ENCODE measurements at regions not wholly inside any gene's neighbourhood (a gene's known extent, or its start where the extent isn't known, plus 50 kb on each side); places are given as distances from the start of the nearest gene placed in this dataset.
"Not testable (repeated sequence)": the region's sequence is repeated elsewhere in the genome, so short reads cannot be mapped to it uniquely, and the experiment has no call there.

- no peak for DNase-seq
Measured at GRCh38 chr16:27639561-27640276, 89.8 kb downstream of the KATNIP start.

DNA sequence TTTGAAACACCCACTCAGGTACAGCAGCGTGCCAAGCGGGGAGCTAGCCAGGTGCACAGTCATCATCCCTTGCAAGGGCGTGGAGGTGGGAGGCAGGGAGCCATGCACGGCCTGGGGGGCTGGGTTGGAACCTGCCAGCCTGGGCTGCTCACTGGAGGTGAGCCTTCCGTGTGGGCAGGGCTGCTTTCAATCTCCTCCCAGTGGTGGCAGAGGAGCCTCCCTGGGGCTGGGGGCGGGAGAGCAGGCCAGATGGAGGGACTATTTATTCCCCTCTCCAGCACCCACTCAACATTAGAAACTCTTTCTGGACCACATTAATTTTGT lies 90.3 kb downstream of the KATNIP start:
- no peak for DNase-seq

- no peak for DNase-seq
Measured at GRCh38 chr16:27641260-27641659, 91.3 kb downstream of the KATNIP start.

DNA sequence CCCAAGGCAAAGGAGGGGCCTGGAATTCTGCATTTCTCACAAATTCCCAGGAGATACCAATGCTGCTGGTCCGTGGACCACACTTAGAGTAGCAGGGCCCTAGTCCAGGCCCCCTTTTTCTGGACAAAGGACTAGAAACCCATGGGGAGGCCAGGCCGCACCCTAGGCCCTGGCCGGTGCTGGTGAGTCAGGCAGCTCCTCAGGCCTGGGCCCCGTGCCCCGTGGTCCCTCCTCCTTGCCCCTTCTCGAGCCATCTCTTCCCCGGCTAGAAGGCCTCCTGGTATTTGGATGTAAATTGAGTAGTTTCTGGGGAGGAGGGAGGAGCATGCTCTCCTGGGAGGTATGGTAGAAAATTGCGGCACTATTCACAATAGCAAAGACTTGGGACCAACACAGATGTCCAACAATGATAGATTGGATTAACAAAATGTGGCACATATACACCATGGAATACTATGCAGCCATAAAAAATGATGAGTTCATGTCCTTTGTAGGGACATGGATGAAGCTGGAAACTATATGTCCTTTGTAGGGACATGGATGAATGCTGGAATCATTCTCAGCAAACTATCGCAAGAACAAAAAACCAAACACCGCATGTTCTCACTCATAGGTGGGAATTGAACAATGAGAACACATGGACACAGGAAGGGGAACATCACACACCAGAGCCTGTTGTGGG lies 91.9 kb downstream of the KATNIP start:
- DNase-seq: not testable (repeated sequence)

GRCh38 chr16:27642756-27643155 lies 92.8 kb downstream of the KATNIP start:
- DNase-seq: no peak

GRCh38 chr16:27644165-27644564 lies 94.2 kb downstream of the KATNIP start:
- DNase-seq: no peak

DNA sequence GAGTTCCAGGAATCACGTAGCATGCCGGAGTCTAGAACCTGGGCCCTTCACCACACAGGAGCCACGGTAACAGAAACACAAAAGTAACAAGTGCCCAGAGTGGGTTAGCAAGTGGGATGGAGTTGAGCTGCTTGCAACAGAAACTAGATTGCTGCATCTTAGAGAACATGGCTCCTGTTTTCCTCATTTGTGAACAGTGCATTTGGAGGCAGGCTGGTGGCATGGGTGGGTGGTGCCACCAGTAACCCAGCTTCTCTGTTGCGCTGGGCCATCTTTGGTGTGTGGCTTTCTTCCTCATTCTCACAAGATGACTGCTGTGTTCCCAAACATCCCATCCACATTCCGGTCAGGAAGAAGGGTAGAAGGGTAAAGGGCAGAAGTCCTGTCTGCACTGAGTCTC lies 95.5 kb downstream of the KATNIP start:
- DNase-seq: no peak

- no peak for DNase-seq
Measured at GRCh38 chr16:27646806-27647205, 96.9 kb downstream of the KATNIP start.

- DNase-seq: no peak
Measured at GRCh38 chr16:27649021-27649420, 99.1 kb downstream of the KATNIP start.

DNA sequence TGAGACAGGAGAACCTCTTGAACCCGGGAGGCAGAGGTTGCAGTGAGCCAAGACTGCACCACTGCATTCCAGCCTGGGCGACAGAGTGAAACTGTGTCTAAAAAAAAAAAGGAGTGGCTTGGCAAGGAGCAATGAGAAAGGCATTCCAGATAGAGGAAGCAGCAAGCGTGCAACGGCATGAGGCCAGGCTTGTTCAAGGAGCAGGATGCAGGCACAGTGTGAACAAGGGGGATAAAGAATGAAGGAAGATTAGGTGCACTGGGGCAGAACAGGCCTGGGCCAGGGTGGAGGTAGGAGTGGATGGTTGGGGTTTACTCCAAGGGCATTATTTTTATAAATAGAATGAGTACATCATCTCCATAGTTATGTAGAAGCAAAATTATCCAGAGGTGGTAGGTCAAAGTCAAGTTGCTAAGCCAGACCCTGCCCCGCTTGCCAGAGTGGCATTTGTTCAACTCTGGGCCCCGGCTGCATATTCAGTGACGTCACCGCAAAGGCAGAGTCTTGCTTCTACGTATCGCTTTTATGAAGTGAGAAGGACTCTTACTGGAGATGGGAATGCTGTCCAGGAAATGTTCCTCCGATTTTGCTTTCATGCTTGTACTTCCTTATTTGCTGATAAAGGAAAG lies 100.2 kb downstream of the KATNIP start:
- no peak for DNase-seq

- no peak for DNase-seq
Measured at GRCh38 chr16:27651301-27651700, 101.4 kb downstream of the KATNIP start.

GRCh38 chr16:27657811-27658210 lies 107.9 kb downstream of the KATNIP start:
- no peak for DNase-seq

DNA sequence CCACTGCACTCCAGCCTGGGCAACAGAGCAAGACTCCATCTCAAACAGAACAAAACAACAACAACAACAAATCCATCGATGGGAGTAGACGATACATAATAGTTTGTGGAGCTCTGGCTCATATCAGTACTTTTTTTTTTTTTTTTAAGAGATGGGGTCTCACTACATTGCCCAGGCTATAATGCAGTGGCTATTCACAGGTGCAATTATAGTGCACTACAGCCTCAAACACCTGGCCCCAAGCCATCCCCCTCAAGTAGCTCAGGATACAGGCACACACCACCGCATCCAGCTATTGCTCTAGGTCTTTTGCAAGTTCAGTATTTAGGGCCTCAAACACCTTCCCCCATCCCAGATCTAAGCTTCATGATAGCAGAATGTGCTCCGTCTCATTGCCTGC lies 110.6 kb downstream of the KATNIP start:
- DNase-seq: no peak

GRCh38 chr16:27663235-27663634 lies 113.3 kb downstream of the KATNIP start:
- not testable (repeated sequence) for DNase-seq

DNA sequence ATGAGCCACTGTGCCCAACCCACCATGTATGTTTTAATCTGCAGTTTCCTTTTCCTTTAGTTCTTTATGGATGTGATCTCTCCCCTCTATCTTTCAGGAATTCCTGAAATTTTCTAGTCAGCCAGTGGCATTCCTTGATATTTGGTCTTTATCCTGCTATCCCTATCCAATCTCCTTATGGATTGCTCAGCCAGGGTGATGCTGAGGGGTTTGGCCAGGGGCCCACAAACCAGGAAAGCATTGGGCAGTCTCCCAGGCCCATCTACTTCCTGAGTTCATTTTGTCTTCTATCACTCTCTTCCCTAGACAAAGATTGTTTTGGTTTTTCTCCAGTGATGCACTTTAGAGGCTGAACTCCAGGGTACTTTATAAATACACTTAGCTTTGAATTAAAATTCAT lies 115.9 kb downstream of the KATNIP start:
- no peak for DNase-seq

DNA sequence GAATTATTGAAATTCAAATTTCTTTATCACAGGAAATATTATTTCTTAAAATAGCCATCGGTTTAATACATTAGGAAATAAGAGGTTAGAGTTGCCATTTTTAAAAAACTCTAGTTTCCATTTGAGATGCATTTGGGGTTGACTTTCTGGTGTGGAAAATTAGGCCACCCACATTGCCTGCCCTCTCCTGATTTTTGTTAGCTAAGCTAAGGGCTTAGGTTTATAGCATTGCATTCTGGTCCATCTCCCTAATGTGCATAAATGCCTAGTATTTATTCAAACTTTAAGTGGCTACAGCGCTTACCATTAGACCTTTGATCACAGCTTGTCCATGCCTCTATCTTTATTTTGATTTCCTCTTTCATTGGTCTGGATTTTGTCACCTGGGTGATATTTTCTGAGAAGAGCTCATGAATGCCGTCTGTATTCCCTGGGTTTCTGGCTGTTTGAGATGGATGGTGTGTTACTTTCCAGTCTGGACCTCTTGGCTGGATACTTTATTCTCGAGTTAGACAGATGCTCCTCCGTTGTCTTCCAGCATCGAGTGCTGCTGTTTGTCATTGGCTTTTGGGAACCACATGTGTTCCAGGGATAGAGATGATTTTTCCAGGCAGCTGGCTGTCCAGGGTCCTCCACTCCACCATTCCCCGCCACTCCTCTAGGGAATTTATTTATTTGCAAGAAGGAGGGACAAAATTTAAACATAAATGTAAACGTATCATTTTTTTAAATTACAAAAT lies 120.3 kb downstream of the KATNIP start:
- no peak for DNase-seq

GRCh38 chr16:27671410-27671809 lies 121.5 kb downstream of the KATNIP start:
- DNase-seq: no peak

DNA sequence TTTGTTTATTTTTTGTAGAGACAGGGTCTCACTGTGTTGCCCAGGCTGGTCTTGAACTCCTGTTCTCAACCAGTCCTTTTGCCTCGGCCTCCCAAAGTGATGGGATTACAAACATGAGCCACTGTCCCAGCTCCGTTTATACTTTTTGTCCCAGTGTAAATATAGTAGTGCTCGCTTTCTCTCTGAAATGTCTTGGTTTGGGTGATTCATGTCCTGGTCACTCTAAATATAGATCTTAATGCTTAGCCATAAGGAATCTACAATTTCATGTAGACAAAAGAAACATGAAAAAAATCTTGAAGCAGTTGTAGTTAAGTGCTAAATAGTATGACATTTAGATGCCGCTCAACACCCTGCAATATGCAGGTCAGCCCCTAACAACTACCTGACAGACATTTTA lies 126.9 kb downstream of the KATNIP start:
- no peak for DNase-seq

- no peak for DNase-seq
Measured at GRCh38 chr16:27677263-27677662, 127.3 kb downstream of the KATNIP start.

DNA sequence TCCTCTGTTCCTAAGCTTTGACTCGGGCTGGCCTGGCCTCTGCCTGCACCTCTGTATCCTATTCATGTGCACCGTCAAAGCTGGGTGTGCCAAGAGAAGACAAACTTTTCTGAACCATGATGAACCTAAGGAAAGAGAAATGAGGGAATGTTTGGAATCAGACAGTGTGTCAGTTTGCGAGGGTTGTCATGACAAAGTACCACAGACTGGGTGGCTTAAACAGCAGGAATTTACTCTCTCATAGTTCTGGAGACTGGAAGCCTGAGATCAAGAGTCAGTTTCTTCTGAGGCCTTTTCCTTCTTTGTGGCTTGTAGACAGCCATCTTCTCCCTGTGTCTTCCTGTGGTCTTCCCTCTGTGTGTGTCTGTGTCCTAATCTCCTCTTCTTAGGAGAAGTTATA lies 129.0 kb downstream of the KATNIP start:
- DNase-seq: no peak

DNA sequence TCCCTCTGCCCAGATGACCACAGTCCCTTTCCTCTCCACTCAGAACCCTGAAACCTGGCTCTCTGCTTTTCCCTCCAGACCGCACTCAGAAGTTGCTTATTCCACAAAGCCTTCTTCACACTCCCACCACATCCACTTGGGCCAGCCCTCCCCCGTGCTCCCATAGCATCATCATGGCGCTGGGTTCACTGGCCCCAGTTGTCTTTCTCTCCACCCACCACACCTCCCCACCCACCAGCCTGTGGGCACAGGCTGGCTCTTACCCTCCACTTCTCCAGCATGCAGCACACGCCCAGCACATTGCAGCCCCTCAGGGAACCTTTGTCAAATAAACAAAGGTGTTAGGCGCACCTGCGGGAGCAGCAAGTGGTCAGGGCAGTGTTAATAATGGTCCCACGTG lies 130.0 kb downstream of the KATNIP start:
- DNase-seq: no peak

- no peak for DNase-seq
Measured at GRCh38 chr16:27681681-27682080, 131.7 kb downstream of the KATNIP start.

DNA sequence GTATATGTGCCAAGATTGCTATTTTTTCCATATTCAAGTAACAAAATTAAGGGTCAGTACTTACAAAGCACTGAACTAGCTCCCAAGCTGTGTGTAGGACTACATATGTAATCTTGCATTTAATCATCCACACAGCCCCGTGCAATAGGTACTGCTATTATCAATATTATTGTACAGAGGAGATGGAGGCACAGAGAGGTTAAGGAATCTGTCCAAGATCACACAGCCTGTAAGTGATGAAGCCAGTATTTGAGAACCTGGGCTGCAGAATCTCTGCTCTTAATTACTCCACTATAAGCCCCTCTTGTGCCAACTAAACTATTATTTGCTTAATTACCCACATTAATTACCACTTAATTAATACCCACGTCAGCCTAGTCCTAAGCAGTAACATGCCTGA lies 134.1 kb downstream of the KATNIP start:
- DNase-seq: no peak

GRCh38 chr16:27685807-27686206 lies 135.9 kb downstream of the KATNIP start:
- no peak for DNase-seq
